ENCODE measurements at regions not wholly inside any gene's neighbourhood (a gene's known extent, or its start where the extent isn't known, plus 50 kb on each side); places are given as distances from the start of the nearest gene placed in this dataset.

DNA sequence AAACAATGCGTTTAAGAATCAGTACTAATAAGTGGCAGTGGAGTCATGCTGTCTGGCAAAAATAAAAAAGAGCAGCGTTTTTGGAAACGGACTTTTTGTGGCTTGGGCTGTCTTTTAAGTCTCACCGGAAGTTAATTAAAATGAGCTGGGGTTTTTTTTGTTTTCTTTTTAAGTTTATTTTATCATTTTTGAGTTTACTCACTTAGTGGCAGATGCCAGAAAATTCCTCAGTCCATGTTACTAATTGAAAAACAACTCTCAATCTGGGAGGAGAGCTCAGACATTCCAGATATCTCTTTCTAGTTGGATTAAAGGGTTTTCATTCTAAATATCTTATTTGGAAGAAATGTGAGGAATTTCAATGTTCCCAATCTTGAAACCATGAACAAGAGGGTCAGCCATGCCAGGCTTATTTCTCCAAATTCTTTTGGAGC lies 133.8 kb upstream of the AGR3 start:
- DNase-seq (ENCODE audit: extremely low read depth, low read depth) = no peak

DNA sequence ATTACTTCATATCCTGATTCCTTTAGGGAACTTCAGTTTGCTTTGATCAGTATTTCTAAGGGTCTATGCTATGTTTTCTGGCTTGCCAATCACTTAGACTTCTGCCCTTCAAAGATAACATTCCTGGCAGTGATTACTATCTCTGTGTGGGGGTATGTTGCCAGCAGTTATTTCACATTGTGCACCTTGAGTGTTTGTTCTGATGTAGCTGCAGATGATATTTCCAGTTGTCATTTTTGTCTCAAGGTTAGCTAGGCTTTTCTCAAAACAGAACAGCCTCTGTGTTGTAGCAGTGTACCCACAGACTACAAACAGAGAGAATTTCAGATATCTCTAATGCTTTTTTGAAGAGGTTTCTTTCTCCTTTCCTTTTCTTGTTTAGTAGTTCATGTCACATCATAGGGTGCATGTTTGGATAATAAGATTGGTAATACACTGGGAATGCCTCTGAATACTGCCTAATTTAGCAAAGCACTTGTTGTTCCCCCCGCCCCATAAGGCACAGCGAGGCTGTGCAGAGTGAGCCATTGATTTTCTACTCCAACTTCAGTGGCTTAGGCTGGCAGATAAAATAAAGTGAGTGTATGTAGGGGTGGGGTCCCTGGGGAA lies 134.7 kb upstream of the AGR3 start:
- DNase-seq (ENCODE audit: extremely low read depth, low read depth) = no peak

DNA sequence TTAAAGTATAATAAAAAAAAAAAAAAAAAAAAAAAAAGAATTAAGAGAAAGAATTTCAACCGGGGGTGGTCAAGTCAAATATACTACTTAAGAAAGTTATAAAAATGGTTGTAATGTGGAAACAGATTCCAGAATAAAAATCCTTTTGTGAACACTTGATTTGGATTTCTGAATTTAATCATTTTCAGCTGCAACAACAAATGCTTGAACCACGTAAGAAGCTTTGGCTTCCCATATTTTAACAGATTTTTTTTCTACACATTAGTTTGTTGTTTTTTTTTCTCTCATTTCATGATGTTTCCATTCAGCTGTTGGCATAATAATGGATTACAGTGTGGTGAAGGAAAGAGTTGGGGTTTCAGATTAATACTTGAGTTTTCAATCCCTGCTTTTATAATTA lies 137.3 kb upstream of the AGR3 start:
- DNase-seq (ENCODE audit: extremely low read depth, low read depth) = no peak

DNA sequence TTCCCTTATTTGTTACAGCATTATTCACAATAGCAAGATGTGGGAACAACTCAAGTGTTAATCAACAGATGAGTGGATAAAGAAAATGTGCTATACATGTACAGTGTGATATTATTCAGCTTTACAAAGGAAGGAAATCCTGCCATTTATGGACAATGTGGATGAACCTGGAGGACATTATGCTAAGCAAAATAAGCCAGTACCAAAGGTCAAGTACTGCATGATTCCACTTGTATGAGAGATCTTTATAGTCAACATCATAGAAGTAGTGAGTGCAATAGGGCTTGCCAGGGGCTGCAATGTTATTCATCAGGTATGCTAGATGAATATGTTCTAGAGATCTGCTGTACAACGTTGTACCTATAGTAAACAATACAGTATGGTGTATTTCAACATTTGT lies 138.5 kb upstream of the AGR3 start:
- no peak for DNase-seq (ENCODE audit: extremely low read depth, low read depth)

DNA sequence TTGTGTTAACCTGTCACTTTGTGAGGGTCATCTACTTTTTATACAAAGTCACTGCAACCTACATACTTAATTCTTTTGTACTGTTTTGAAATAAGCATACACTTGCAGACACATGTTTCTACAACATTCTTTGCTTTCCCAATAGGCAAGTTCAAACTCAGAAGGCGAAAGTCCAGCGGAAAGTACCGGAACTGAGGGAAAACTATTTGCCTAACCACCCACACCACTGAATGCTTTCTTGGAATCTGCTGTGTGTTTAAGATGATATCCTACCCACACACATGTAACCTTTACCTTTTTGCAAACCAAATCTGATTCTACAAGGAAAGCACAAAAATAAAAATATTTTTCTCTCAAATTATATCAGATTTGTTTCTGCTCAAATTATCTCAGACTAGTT lies 139.4 kb upstream of the AGR3 start:
- DNase-seq (ENCODE audit: extremely low read depth, low read depth) = no peak

DNA sequence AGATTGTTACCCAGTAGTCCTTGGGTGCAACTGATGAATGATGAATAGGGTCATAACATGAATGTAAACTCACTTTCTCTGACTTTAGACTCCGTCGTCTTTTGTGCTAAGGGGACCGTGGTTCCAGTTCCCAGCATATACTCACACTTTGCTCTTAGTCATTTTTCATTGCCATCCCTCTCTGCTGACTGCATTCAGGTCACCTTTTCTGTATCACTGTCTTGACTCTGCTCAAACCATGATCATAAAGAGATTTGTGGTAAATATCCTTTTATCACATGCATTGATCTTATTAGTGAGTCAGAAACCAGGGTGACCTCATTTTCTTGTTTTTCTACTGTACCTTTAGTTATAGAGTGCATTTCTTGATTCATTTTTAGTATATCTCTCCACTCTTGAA lies 141.1 kb upstream of the AGR3 start:
- no peak for DNase-seq (ENCODE audit: extremely low read depth, low read depth)

DNA sequence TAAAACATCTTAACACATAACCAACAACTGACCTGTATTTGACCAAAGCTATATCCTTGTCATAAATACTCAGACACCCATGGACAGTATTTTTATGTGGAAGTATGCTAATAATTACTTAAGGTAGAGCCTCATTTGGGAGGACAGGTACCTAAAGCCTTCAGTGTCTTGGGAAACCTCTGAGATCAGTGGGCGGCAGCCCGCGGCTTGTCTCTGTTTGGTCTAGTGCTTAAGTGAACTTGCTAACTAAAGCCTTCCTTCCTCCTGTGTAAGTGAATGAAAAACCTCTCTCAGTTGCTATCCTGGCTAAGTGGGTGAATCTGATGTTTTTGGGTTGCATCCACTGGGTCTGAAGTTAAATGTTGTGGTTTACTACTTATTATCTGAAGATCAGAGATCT lies 144.5 kb upstream of the AGR3 start:
- no peak for DNase-seq (ENCODE audit: extremely low read depth, low read depth)

DNA sequence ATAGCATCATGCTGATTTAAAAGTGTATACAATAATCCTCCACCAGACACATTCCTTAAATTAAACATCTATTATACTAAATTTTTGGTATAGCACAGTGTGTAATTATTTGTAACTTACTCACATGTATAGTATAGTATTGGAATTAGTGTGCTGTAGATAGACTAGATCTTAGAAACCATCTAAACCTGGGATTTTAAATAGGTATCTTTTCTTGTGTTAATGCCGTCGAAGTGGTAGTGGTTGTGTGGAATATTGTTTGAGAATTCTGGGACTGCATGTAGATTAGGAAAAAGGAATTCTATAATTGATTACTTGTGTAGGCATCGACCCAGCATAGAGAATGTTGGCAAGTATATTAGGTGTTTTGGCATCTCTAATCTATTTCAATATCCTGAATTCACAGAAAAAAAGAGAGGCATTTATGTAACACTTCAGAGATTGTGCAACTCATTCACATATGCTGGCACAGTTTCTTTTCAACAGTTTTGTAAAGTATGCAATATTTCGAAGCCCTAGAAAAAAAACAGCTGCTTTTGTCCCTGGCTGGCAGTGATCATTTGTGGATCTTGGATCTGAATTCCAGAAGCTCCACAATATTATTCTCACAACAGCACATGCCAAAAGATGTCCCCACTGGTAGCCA lies 145.5 kb upstream of the AGR3 start:
- no peak for DNase-seq (ENCODE audit: extremely low read depth, low read depth)

DNA sequence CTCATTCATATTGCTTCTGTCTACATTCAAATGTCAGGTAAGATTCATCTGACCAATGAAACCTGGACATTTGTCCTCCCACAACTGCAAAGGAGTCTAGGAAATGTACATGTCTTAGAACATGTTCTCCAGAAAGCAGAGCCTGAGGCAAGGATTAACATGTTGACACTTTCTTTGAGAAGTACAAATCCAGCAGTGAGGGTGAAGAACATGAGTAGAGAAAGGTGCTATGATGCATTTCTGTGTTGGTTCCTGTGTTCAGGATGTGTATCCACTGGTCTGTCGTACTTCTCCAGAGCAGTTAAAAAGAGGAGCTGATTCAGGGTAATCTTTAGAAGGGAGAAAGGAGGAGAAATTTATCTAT lies 146.0 kb upstream of the AGR3 start:
- DNase-seq (ENCODE audit: extremely low read depth, low read depth) = no peak

DNA sequence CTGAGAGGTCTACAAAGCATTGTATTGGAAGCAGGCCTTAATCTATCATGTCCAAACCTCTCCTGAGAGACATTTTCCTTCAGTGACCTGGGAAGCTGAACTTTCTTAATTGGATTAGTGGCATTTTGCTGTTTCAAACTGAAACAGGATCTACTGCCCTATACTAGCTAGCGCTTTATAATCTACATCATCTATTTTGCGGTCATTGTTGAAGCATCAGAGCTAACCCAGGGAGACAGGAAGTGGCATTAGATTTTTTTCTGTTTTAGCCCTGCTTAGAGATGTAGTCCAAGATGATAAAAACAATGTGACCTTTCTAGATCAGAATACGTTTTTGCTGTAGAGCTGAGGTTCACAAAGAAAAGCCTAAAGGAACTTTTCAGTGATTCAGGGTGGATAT lies 147.4 kb upstream of the AGR3 start:
- DNase-seq (ENCODE audit: extremely low read depth, low read depth) = no peak

DNA sequence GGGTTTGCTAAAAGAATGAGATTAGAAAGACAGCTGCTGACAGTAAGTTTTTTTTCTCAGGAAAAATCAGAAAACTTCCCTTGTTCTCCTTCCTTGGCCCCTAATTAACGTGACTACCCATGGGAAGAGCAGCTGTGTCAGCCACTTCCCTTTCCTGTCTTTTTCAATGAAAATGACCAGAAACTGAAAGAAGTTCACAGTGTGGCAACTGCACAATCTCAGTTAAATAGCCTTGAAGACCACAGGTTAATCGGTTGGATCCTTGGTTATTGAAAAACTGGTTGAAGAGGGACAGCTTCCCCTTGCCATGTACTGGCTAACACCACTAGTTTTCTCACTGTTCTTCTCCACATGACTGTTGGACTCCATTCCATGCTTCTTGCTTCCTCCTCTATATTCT lies 148.8 kb upstream of the AGR3 start:
- no peak for DNase-seq (ENCODE audit: extremely low read depth, low read depth)

DNA sequence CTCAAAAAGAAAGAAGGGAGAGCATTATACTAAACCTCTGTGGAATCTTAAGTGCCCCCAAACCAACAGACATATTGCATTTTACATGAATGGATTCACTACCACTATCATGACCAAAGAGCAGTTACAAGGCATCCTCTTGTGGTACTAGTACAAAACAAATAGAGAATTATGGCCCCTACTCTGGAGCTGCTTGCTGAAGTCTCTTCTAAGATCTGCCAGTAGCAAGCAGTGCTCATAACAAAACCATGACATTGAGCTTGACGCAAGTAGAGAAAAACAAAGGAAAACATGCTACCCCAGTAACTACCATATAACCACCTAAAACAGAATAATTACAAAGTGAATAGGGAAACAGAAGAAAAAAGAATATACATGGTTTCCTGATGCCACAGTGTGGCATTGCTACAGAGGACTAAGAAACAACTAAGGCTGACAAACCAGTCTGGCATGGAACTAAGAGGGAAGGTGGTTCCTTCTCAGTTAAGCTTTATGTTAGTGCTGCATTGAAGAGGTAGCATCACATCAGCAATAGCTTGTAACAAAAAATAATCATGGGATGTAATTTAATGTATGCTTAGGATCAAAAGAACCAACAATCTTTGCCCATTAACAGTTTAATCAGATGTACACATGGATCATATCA lies 150.2 kb upstream of the AGR3 start:
- DNase-seq (ENCODE audit: extremely low read depth, low read depth) = no peak

DNA sequence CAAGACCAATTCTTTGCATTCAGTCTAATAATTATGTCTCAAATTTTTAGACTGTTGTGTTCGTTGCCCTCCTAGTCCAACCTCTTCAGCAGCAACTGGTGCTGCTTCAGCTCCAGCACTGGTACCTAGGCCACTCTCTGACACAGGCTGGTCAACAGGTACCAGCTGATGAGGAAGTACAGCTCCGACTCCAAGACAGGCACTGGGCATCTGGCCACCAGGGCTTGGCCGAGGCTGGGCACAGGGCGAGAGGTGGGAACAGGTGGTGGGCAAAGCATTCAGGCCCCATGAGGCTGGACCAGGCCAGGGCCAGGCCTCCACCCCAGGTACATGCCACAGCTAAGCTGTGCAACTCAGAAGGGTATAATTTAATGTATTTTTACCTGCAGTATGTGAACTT lies 151.5 kb upstream of the AGR3 start:
- no peak for DNase-seq (ENCODE audit: extremely low read depth, low read depth)

DNA sequence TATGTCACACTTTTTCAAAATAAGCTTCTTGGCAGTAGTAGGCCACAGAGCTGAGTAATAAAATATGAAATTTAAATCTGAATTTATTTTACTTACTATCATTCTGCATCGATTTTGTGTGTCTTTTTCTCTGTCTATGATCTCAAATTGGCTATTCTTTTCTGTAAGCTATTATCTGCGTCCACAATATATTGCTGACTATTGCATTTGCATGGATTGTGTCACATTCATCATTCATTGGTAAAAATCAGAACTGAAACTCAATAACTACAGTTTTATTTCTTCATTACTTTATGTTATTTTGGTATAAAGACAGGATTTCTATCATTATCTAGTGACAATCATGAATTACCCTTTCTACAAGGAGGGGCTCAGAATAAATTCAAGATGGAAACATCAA lies 154.8 kb upstream of the AGR3 start:
- DNase-seq (ENCODE audit: extremely low read depth, low read depth) = no peak

DNA sequence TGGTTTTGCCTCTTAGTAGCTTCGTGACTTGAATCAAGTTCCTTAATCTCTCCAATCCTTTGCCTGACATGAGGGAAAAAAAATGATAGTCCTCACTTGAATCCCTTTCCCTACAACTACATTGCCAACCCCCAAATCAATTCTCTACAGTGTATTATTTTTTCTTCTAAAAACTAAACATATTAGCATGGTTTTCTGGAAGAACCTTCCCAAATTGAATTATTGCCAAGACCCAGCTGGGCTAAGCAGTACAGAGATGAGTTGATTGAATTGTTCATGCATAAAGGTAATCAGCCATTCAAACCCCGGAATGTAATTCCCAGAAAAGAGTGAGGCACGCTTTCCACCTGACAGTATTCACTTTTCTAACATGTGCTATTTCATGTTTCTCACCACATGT lies 155.6 kb upstream of the AGR3 start:
- no peak for DNase-seq (ENCODE audit: extremely low read depth, low read depth)

DNA sequence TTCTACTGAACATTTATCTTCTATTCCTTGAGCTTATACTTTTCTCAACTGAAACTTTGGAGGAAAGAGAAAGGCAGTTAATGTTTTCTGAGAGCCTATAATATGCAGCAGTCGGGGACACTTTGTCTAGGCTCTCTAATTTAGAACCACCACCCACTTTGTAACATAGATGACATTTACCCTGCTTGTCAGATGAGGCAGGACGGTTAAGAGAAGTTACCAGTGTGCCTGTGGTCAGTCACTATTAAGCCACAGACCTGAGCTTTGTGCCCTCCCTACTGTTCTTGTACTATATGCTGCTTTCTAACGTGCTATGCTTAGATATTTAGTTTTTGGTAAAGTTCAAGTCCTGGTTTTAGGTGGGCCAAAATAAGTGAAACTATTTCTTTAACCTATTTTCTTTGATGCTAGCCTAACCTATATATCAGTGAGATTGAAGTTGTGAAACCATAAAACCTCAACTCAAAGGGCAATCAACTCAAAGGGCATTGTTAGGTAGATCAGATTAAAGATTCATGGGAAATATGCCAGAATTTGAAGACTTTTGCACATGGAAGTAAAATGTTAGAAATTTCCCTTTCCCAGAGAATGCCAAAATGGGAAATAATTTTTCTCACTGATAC lies 156.5 kb upstream of the AGR3 start:
- DNase-seq (ENCODE audit: extremely low read depth, low read depth) = no peak

DNA sequence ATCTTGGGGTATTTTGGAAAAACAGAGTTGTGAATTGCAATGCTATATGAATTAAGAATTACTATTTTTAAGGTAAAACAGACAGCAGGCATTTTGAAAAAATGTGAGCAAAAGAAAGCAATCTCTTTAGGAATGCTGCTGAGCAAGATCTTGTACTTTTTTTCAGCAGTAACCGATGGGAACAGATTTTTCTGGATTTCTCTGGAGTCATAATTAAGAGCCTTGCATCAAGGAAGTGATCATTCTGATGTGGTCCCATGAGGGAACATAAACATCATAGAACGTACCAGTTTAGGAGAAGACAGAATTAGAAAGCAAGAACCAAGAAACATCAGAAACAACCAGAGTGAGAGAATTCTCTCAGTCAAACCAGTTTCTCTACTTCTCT lies 157.0 kb upstream of the AGR3 start:
- DNase-seq (ENCODE audit: extremely low read depth, low read depth) = no peak

DNA sequence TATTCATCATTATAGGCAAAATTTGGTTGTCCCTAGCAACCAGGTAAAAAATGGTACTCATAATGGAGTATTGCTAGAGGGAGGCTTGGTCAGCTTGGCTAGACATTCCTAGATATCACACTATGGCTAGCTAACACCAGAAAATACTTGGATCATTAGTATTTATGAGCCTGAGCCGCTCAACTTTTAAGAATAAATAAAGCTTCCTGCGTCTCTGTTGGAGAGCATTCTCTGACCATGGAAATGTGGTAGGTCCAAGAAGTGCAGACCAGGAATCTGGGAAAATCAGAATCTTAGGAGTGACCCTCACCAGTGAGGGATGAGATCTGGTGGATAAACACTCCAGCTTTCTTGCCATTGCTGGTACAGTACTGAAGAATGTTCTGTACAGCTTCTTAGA lies 157.6 kb upstream of the AGR3 start:
- DNase-seq (ENCODE audit: extremely low read depth, low read depth) = no peak

DNA sequence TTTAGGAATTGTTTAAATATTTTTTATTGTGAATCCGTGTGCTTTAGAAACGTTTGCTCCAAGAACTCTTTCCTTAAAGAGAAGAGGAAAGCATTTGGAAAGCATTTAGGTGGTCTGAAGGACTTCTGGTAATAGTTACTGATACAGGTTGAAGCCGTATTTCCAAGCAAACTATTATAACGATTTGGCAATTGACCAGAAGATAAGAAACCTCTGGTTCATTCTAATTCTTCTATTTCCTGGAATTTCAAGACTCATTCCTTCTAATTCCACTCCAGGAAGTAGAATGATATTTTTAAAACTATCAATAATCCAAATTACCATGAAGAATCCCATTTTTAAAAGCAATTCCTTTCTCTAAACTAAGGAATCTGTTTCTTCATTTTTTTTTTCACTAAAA lies 158.9 kb upstream of the AGR3 start:
- DNase-seq (ENCODE audit: extremely low read depth, low read depth) = no peak

DNA sequence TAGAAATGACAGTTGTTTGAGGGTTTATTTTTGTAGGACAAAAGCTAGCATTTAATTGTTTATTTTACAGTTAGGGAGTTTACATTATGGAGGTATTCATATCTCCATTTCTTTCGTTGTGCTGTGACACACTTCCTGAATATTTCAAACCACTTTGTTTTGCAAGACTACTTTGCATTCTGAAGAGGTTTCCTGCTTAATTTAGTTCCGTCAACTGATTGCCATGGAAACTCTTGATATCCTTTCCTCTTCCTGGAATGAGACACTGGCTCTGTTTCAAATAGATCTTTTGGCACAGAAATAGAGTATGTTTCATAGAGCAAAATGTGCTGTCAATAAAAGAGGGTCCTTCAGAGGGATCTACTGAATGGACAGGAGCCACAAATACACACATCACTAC lies 159.5 kb upstream of the AGR3 start:
- DNase-seq (ENCODE audit: extremely low read depth, low read depth) = peak; percentile 85

DNA sequence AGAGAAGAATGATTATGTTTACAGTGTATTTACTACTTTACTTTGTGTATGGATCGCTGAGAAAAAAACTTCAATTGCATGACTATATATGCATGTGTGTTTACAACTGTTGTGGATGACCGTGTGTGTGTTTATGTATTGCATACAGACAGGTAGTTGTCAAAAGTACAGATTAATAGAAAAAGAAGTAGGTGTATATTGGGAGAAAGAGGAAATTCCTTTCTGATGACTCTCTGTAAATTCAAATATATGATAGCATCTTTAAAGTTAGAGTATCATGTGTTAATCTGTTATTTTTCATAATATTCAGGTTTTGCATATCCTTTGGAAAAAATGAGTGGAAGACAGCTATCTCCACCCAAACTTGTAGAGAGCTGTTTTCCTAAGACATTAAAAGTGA lies 160.4 kb upstream of the AGR3 start:
- peak; percentile 41 for DNase-seq (ENCODE audit: extremely low read depth, low read depth)

Data from NCI-H460 (cell line).